SH-SY5Y (cell line): ENCODE measurements at regions not wholly inside any gene's neighbourhood (a gene's known extent, or its start where the extent isn't known, plus 50 kb on each side); places are given as distances from the start of the nearest gene placed in this dataset.

Experiments
- GATA2 ChIP-seq: IDR thresholded peaks from 2 replicates; pipeline ENCODE4 v1.6.1; 2011; ENCODE audit warnings: mild to moderate bottlenecking, low read depth, low read length
- GATA3 ChIP-seq: IDR thresholded peaks from 2 replicates; pipeline ENCODE4 v1.6.1; 2011; ENCODE audit warnings: low read depth, mild to moderate bottlenecking, low read length, moderate library complexity

DNA sequence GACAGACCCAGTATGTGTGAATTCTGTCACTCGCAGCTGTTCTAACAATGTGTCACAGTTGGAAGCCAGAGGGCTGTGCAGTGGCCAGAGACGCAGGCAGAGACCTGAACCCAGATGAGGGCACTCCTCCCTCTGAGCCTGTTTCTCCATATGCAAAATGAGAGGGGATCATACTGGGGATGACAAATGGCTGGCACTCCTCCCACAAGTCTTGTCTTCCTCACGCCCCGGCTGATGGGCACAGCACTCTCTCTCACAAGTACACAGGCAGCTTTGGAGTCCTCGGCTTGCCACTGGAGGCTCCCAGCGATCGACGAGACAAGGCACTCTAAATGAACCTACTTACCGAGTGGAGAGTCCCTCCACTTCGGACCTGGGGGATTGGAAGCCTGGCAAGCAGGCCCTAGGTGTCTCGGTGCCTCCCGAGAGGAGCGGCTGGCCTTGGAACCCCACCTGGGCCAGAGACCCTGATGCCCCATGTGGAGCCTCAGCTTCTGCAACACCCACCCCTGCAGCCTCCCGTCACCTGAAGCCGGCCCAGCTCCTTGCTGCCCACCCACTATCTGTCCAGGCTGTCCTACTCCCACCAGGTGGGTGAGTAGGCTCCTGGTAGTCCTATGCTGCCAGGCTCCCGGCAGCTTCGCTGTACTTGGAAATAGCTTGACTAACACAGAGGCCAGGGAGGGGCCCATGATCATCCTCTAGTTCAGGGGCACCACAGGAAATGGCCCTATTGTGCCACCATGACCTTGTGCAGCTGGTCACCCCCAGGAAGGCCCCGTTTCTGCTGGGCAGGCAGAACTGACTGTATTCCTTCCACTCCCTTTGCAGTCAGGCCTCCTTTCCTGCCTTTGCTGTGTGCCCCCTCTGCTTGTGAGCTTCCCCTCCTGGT is 65.0 kb upstream of the IQSEC1 start:
- TF ChIP-seq GATA3 (no peak), GATA2 (no peak)

DNA sequence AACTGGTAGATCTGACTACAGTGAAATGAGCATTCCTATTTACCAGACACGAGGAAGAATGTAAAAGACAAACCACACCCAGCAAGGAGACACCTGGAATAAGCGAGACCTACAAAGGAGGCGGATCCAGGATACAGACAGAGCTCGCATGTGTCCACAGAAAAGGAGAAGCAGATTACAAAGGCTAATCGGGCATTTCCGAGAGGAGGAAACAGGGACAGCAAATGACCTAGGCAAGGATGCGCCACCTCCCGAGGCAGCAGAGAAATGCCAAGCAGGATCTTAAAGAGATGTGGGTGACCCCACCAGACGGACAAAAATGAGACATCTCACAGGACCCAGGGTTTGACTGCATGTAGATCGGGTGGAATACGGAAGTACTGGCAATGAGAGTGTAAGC is 63.2 kb upstream of the IQSEC1 start:
- no peak for TF ChIP-seq GATA3
- no peak for TF ChIP-seq GATA2

DNA sequence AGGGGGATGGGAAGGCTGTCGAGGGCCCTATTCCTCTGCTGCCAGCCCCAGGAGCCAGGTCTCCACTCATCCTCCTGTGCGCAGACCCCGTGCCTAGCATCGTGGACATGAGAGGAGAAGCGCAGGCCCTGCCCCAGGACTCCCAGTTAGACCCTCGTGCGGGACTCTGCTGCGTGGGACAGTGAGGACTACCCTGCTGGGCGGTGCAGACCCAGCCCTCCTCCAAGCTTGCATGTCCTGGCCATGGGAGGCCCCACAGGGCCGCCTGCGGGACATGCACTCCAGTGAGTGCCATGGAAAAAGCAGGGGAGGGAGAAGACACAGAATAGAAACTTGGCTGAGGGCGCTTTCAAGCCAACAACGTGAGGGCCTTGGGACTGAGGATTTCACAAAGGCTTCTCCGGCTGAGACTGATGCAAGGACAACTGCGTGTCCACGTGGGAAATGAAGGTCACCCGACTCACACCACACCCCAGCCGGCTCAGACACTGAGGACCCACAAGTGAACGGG is 62.6 kb upstream of the IQSEC1 start:
- no peak for TF ChIP-seq GATA3
- no peak for TF ChIP-seq GATA2

DNA sequence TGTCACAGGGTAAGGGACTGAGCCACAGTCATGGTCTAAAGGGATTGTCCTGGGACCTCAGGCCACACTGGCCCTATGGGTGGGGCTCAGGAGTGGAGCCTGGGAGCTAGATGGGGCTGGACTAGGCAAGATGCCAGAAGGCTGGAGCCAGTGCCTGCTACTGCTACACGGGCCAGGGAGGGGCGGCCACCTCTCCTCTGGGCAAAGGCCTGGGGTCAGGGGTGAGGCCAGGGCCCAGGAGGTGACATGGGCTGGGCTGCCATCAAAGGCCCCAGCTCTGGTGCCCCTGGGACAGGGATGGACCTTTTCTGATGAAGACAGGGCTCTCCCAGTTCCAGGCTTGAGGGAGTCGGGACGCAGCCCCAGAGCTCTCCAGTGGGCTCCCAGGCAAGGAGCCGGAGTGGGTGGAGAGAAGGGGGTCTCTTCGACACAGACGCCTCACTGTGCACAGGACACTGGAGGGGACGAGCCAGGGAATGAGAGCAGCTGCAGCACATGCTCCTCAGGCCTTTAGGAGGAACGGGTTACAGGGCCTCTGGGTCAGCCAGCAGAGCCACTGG is 62.1 kb upstream of the IQSEC1 start:
- TF ChIP-seq GATA2 (no peak), GATA3 (no peak)

DNA sequence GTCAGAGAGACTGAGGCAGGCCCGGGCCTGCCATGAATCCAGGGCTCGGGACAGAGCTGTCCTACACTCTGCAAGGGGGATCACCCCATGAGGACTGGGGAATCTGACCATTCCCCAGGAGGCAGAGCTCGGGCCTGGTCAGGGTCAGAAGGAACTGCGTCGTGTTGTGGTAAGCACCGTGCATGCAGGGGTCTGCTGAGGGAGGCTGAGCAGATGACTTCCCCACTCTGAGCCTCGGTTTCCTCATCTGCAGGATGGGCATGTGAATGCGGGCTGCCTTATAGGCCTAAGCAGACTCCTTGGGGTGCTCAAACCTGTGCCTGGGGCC is 61.6 kb upstream of the IQSEC1 start:
- TF ChIP-seq GATA2 (no peak), GATA3 (no peak)

DNA sequence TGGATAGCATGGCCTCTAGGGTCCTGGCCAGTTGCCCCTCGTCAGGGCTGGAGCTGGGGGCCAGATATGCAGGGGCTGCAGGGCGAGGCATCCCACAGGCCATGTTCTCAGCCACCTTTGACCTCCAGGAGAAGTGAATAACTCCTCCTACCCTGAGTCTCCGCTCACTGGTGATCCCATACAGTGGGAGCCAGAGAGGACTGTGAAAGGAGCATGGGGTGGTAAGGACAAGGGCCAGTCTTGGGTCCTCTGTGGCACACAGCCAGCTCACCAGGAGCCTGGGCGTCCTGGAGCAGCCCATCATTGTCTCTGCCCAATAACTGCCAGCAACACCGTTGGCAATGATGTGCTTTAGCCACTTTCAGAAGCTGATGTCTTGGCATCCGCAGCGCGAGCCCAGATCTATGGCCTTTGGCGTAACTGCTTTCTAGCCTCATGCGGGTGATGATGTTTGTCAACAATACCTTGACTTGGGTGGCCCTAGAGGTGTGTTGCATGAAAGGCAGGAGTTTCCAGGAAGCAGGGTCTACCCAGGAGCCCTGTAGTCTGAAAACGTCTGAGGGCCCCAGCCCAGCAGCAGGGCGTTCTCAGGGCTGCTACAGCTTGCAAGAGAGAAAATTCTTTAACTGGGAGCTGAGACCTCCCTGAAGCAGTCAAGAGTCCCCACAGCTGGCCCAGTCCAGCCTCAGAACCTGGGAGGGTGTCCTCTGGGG is 61.1 kb upstream of the IQSEC1 start:
- no peak for TF ChIP-seq GATA2
- no peak for TF ChIP-seq GATA3

DNA sequence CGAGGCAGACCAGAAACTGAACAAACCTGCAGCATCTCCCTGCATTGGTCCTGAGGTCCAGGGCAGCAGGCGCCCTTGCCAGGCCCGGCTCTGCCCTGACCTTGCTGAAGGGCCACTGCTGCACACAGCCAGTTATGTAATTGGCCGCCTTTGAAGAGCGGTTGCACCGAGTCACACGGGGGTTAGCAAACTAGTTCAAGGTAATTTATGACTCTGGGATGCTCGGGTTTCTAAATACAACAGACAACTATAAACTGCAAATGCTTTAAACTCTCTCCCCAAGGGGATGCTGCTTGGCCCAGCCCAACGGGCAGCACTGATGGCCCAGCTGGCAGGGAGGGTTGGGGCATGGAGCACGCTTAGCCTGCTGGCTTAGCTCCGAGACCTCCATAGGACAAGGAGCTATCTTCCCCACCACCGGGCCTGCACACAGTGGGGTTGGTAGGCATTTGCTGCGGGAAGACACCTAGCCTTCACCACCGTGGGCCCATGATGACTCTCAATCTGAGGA is 60.3 kb upstream of the IQSEC1 start:
- no peak for TF ChIP-seq GATA3
- TF ChIP-seq GATA2: no peak

DNA sequence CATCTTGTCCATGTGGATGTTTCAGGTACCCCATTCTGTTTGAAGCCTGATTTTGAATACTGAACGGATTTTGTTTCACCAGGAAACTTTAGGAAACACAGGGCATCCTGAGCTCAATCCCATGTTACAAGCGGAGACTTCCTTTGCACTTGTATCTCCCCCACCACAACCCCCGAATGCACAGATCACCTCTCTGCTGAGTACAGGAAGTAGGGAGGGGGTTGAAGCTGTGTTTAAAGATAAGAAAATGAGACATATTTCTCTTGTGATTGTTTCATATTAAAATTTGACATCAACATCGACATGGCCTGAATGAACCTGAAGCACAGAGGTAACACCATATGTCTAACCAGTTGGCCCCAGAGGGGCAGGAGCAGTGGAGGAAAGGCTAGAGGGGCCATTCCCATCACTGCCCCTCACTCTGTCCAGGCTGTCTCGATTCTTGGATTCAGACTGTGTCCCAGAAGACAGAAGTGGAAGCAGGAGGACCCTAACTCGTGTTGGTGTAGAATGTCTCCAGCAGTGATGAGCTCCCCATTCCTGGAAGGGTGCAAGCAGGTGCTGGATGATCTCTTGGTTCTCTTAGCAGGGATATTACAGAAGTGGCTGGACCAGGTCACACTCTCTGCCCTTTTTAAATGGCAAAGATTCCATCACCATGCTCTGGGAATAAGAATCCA is 59.6 kb upstream of the IQSEC1 start:
- TF ChIP-seq GATA3 (no peak), GATA2 (no peak)

DNA sequence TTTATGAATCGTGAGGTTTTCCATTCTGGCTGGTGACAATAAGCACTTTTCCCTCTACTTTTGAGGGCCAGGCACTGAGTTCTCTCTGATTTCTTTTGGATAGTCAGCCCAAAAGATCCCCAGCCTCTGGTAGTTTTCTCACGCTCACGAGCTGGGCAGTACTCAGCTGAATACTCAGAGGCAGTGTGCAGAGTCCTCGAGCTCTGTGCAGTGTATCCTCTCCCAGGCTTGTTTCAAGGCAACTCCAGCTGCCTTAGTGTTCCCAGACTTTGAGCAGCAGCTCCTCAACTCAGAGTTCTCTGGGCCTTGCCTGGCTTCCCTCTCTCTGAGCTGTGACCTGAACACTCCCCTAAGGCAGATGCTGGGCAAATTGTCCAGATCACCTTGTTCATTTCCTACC is 59.1 kb upstream of the IQSEC1 start:
- no peak for TF ChIP-seq GATA3
- TF ChIP-seq GATA2: no peak

DNA sequence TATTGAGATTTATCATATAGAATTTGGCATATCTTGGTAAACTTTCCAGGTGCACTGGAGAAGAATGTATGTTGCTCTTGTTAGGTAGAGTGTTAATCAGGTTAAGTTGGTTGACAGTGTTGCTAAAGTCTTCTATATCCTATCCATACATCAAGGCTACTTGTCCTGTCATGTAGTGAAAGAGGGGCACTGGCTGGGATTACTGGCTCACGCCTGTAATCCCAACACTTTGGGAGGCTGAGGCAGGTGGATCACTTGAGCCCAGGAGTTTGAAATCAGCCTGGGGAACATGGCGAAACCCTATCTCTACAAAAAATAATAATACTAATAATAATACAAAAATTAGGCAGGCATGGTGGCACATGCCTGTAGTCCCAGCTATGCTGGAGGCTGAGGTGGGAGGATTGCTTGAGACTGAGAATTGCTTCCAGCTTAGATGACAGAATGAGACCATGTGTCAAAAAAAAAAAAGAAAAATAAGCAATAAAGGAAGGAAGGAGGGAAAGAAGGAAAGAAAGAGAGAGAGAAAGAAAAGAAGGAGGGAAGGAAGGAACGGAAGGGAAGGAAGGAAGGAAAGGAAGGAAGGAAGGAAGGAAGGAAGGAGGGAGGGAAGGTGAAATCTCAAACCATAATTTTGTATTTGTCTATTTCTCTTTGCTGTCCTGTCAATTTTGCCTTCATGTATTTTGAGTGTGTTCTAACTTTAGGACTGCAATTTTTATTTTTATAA is 57.4 kb upstream of the IQSEC1 start:
- no peak for TF ChIP-seq GATA3
- no peak for TF ChIP-seq GATA2

DNA sequence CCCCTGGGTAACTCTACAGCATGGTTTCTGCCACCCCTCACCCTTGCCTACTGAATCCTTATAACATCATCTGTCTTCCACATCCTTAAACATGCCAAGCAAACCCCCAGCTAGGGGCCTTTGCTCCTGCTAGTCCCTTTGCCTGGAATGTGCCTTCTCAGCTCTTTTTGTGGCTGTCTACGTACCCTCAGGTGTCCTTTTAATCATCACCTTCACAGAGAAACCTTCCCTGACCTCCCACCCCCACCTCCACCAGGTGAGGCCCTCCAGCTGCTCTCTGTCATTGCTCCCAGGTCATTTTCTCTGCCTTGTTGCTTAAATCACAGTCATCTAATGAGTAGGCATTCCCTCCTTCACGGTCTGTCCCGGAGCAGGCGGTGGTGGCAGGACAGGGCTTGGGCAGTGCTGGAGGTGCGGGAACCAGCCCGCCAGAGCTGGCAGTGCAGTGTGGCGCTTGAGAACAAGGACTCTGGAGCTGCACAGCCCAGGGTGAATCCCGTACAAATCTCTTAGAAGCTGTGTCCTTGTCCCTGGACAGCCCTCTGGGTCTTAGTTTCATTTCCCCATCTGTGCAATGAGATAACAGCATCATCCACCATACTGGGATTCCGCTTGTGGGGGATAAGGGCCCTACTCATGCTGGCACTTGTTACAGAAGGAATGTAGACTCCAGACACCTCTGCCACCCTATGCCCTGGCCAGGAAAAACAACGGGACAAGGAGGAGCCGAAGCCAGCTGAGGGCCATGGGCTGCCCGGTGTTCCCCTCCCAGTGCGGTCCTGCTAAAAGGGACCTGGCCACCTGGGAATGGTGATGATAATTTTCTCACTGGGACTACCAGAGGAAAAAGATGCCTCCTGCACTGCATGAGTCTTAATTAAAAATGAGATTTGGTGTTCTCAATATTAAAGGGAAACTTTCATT is 52.1 kb upstream of the IQSEC1 start:
- no peak for TF ChIP-seq GATA2

DNA sequence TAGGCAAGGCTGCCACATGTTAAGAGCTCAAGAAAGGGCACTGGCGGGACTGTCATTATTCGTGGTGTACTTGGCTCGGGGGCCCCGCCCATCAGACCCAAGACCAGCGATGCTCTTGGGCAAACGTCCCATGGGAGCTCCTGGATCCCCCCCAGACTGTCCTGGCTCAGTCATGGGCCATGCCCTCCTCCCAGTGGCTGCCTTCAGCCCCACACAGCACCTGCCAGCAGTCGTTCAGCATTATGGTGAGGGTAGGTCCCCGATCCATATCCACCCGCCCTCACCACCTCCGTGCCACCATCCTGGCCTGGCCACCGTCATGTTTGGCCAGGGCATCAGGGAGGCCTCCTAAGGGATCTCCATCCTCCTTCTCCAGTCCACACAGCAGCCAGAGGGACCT is 51.4 kb upstream of the IQSEC1 start:
- no peak for TF ChIP-seq GATA2
- TF ChIP-seq GATA3: no peak

DNA sequence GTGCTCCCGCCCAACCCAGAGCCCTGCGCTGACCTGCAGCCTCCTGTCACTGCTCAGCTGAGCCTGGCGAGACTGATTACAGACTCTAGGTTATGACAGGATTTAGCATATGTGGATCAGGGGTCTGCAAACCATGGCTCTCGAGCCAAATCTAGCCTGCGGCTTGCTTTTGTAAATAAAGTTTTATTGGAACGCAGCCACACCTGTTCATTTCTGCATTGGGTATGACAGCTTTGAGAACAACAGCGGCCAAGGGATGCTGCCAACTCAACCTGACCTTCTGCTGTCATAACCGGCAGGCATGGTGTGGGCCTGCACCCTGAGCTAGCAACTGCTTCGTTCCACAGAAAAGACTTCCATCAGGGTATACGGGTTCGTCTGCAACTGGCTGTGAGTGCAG is 50.5 kb upstream of the IQSEC1 start:
- TF ChIP-seq GATA2: no peak
- TF ChIP-seq GATA3: no peak
